ENCODE measurements at regions not wholly inside any gene's neighbourhood (a gene's known extent, or its start where the extent isn't known, plus 50 kb on each side); places are given as distances from the start of the nearest gene placed in this dataset.

DNA sequence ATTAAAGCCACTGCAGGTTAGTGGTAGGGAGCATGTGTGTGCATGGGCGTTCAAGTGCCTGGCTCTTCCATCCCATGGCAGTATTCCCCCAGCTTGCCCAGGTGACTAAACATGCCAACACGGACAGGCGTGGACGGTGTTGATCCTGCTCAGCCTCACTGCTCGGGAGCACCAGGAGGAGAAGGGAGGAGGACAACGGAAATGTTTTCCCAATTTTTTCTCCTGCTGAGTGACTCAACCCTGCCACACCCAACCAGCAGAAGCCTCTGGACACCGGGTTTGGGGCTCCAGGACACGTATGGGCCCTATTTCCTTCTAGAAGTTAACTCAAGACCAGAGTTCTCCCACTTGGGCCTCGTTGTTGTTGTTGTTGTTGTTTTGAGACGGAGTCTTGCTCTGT, 139.1 kb downstream of the CYP26B1 start (continued):
- TF ChIP-seq, protein P1, sequence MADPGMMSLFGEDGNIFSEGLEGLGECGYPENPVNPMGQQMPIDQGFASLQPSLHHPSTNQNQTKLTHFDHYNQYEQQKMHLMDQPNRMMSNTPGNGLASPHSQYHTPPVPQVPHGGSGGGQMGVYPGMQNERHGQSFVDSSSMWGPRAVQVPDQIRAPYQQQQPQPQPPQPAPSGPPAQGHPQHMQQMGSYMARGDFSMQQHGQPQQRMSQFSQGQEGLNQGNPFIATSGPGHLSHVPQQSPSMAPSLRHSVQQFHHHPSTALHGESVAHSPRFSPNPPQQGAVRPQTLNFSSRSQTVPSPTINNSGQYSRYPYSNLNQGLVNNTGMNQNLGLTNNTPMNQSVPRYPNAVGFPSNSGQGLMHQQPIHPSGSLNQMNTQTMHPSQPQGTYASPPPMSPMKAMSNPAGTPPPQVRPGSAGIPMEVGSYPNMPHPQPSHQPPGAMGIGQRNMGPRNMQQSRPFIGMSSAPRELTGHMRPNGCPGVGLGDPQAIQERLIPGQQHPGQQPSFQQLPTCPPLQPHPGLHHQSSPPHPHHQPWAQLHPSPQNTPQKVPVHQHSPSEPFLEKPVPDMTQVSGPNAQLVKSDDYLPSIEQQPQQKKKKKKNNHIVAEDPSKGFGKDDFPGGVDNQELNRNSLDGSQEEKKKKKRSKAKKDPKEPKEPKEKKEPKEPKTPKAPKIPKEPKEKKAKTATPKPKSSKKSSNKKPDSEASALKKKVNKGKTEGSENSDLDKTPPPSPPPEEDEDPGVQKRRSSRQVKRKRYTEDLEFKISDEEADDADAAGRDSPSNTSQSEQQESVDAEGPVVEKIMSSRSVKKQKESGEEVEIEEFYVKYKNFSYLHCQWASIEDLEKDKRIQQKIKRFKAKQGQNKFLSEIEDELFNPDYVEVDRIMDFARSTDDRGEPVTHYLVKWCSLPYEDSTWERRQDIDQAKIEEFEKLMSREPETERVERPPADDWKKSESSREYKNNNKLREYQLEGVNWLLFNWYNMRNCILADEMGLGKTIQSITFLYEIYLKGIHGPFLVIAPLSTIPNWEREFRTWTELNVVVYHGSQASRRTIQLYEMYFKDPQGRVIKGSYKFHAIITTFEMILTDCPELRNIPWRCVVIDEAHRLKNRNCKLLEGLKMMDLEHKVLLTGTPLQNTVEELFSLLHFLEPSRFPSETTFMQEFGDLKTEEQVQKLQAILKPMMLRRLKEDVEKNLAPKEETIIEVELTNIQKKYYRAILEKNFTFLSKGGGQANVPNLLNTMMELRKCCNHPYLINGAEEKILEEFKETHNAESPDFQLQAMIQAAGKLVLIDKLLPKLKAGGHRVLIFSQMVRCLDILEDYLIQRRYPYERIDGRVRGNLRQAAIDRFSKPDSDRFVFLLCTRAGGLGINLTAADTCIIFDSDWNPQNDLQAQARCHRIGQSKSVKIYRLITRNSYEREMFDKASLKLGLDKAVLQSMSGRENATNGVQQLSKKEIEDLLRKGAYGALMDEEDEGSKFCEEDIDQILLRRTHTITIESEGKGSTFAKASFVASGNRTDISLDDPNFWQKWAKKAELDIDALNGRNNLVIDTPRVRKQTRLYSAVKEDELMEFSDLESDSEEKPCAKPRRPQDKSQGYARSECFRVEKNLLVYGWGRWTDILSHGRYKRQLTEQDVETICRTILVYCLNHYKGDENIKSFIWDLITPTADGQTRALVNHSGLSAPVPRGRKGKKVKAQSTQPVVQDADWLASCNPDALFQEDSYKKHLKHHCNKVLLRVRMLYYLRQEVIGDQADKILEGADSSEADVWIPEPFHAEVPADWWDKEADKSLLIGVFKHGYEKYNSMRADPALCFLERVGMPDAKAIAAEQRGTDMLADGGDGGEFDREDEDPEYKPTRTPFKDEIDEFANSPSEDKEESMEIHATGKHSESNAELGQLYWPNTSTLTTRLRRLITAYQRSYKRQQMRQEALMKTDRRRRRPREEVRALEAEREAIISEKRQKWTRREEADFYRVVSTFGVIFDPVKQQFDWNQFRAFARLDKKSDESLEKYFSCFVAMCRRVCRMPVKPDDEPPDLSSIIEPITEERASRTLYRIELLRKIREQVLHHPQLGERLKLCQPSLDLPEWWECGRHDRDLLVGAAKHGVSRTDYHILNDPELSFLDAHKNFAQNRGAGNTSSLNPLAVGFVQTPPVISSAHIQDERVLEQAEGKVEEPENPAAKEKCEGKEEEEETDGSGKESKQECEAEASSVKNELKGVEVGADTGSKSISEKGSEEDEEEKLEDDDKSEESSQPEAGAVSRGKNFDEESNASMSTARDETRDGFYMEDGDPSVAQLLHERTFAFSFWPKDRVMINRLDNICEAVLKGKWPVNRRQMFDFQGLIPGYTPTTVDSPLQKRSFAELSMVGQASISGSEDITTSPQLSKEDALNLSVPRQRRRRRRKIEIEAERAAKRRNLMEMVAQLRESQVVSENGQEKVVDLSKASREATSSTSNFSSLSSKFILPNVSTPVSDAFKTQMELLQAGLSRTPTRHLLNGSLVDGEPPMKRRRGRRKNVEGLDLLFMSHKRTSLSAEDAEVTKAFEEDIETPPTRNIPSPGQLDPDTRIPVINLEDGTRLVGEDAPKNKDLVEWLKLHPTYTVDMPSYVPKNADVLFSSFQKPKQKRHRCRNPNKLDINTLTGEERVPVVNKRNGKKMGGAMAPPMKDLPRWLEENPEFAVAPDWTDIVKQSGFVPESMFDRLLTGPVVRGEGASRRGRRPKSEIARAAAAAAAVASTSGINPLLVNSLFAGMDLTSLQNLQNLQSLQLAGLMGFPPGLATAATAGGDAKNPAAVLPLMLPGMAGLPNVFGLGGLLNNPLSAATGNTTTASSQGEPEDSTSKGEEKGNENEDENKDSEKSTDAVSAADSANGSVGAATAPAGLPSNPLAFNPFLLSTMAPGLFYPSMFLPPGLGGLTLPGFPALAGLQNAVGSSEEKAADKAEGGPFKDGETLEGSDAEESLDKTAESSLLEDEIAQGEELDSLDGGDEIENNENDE (IDR thresholded peaks at IDR 0.05; ENCODE audit: insufficient replicate concordance, low read length): no peak
- TF ChIP-seq POLR2A (IDR thresholded peaks at IDR 0.05; ENCODE audit: control extremely low read depth in 1 of 2, low read depth in 2 of 2, low read length in 2 of 2): no peak
- no peak for TF ChIP-seq SIX5 (IDR thresholded peaks at IDR 0.05; ENCODE audit: low read depth, low read length)
